K562 (cell line): ENCODE measurements at regions not wholly inside any gene's neighbourhood (a gene's known extent, or its start where the extent isn't known, plus 50 kb on each side); places are given as distances from the start of the nearest gene placed in this dataset.

Source experiments
- ATAC-seq: fragments of 200-7000 bp; cut with Tn5 transposase; 3 replicates; pipeline ENCODE4 v1.9.1; 2020; ENCODE audit warnings: moderate library complexity
- BruUV-seq: library from RNA; stranded (reverse); fragments of 400-500 nt; replicated peaks from 2 replicates; lab custom pipeline; 2021; lab: Mats Ljungman, UMichigan
- CTCF ChIA-PET: fragments of 300-600 bp; formaldehyde crosslinking; extraction: SDS; loops from one replicate; lab custom pipeline; 2021; ENCODE audit warnings: low intra/inter-chr PET ratio; lab: Yijun Ruan, JAX
- POLR2A ChIA-PET: fragments of 300-600, 350-650 bp; sonication (Branson Sonifier 250); formaldehyde crosslinking; extraction: SDS; loops from one replicate; lab custom pipeline; 2021; ENCODE audit warnings: antibody characterized with exemption, inconsistent platforms; lab: Yijun Ruan, JAX
- DNase-seq, 4 experiments: peaks; one replicate each; pipeline versions ENCODE4 v3.0.0 to v3.0.0-alpha.2; 2011 to 2018; ENCODE audit warnings: low spot score in 3 of 4, mixed read lengths in 3 of 4; ENCODE audit errors: extremely low read depth in 1 of 4
- FAIRE-seq: peaks from 2 replicates; lab custom pipeline; 2011; peaks lifted over from hg19 to GRCh38; lab: Jason Lieb, UNC
- H2AFZ ChIP-seq: 2 replicates; pipeline ENCODE4 v1.6.0; 2011; ENCODE audit warnings: low read depth, low read length, control low read depth, inconsistent platforms
- H3K27ac ChIP-seq: fragments of 200-600 bp; 3 replicates; pipeline ENCODE4 v1.8.0; 2011; ENCODE audit warnings: low read depth, mild to moderate bottlenecking, control low read depth, inconsistent platforms, low read length, moderate library complexity, mixed read lengths; ENCODE audit errors: extremely low read depth
- H3K27me3 ChIP-seq, 2 experiments: fragments of 300-600 bp in 1 of 2; 2 replicates in 1 of 2; 3 replicates in 1 of 2; pipeline versions ENCODE4 v1.6.0 to v1.8.0; 2011; ENCODE audit warnings: inconsistent platforms in 2 of 2, low read length in 2 of 2, mild to moderate bottlenecking in 1 of 2, mixed read lengths in 1 of 2, moderate library complexity in 1 of 2; ENCODE audit not compliant: control insufficient read depth in 2 of 2, insufficient read depth in 2 of 2
- H3K36me3 ChIP-seq: fragments of 300-600 bp; 3 replicates; pipeline ENCODE4 v1.8.0; 2011; ENCODE audit warnings: mild to moderate bottlenecking, low read length, inconsistent platforms; ENCODE audit not compliant: control insufficient read depth, insufficient read depth
- H3K4me1 ChIP-seq, 2 experiments: fragments of 200-600 bp in 1 of 2; replicated peaks in 1 of 2; 2 replicates in 1 of 2; 3 replicates in 1 of 2; pipeline versions ENCODE4 v1.5.1 to v1.8.0; 2011; ENCODE audit warnings: inconsistent platforms in 2 of 2, low read length in 2 of 2, mild to moderate bottlenecking in 1 of 2, mixed read lengths in 1 of 2, moderate library complexity in 1 of 2; ENCODE audit not compliant: control insufficient read depth in 2 of 2, insufficient read depth in 2 of 2
- H3K4me2 ChIP-seq: 2 replicates; pipeline ENCODE4 v1.6.1; 2011; ENCODE audit warnings: low read length, control low read depth, inconsistent platforms, mixed read lengths; ENCODE audit not compliant: insufficient read depth
- H3K4me3 ChIP-seq: fragments of 200-600 bp; sonication (generic), shearing (Covaris generic); 2 replicates; pipeline ENCODE4 v1.5.1; 2016; ENCODE audit warnings: control low read depth, inconsistent platforms
- H3K79me2 ChIP-seq: fragments of 200-600 bp; 3 replicates; pipeline ENCODE4 v1.8.0; 2011; ENCODE audit warnings: low read length, inconsistent platforms; ENCODE audit not compliant: control insufficient read depth, insufficient read depth
- H3K9ac ChIP-seq, 2 experiments: 2 replicates each; pipeline versions ENCODE4 v1.6.0 to v1.6.1; 2011; ENCODE audit warnings: low read depth in 2 of 2, low read length in 2 of 2, control low read depth in 1 of 2, inconsistent platforms in 1 of 2, mild to moderate bottlenecking in 1 of 2, mixed read lengths in 1 of 2; ENCODE audit not compliant: insufficient read depth in 1 of 2
- H3K9me1 ChIP-seq: one replicate; pipeline ENCODE4 v1.6.0; 2011; ENCODE audit warnings: inconsistent platforms, mild to moderate bottlenecking, low read length, moderate library complexity; ENCODE audit not compliant: control insufficient read depth, insufficient read depth
- H3K9me3 ChIP-seq: replicated peaks from 2 replicates; pipeline ENCODE4 v1.5.1; 2011; ENCODE audit warnings: low read depth, low read length, inconsistent platforms; ENCODE audit not compliant: control insufficient read depth, insufficient read depth
- H4K20me1 ChIP-seq: replicated peaks from 2 replicates; pipeline ENCODE4 v1.6.1; 2011; ENCODE audit warnings: low read length, inconsistent platforms, mixed read lengths; ENCODE audit not compliant: control insufficient read depth, insufficient read depth
- ATF4 ChIP-seq: fragments of 450-650 bp; formaldehyde crosslinking; IDR thresholded peaks from 2 replicates; pipeline ENCODE4 v1.4.0; 2022; ENCODE audit warnings: mild to moderate bottlenecking, moderate library complexity
- E2F3 ChIP-seq: fragments of 250-450 bp; sonication (Bioruptor Pico); IDR thresholded peaks from 2 replicates; pipeline ENCODE4 v1.4.0; 2020; ENCODE audit warnings: mild to moderate bottlenecking
- FOXM1 ChIP-seq, 2 experiments: fragments of 450-650 bp in 1 of 2; sonication (generic) in 1 of 2; formaldehyde crosslinking in 1 of 2; IDR thresholded peaks; 2 replicates each; pipeline versions ENCODE4 v1.6.1 to v1.9.0; 2017 to 2022; ENCODE audit warnings: low read depth in 2 of 2, mild to moderate bottlenecking in 2 of 2, missing genetic modification reagents in 1 of 2, moderate library complexity in 1 of 2
- HDGF ChIP-seq: fragments of 450-650 bp; IDR thresholded peaks from 2 replicates; pipeline ENCODE4 v1.6.1; 2016
- HNRNPK ChIP-seq: fragments of 200-400 bp; formaldehyde crosslinking; IDR thresholded peaks from one replicate; pipeline ENCODE4 v1.6.1; 2018; ENCODE audit warnings: mild to moderate bottlenecking, low read depth, low read length; ENCODE audit not compliant: poor library complexity, severe bottlenecking
- KLF13 ChIP-seq: fragments of 450-650 bp; IDR thresholded peaks from 2 replicates; pipeline ENCODE4 v1.6.1; 2016; ENCODE audit warnings: missing genetic modification characterization, low read depth, mild to moderate bottlenecking, missing compliant biosample characterization, moderate library complexity, borderline replicate concordance
- PML ChIP-seq: IDR thresholded peaks from 2 replicates; pipeline ENCODE4 v1.6.1; 2012; ENCODE audit warnings: low read length, inconsistent platforms
- POLR2AphosphoS2 ChIP-seq: IDR thresholded peaks from 2 replicates; pipeline ENCODE4 v1.6.1; 2012; ENCODE audit warnings: low read length, improper control_type of control experiment
- STAT5A ChIP-seq: IDR thresholded peaks from 2 replicates; pipeline ENCODE4 v1.6.1; 2012; ENCODE audit warnings: low read length, inconsistent platforms, borderline replicate concordance
- TCFL5 ChIP-seq: fragments of 250-450 bp; sonication (Bioruptor Pico); conservative IDR thresholded peaks from 2 replicates; pipeline ENCODE4 v1.6.1; 2021; ENCODE audit warnings: mild to moderate bottlenecking, moderate library complexity, matching md5 sums
- TEAD2 ChIP-seq: fragments of 450-650 bp; IDR thresholded peaks from 2 replicates; pipeline ENCODE4 v1.6.1; 2016; ENCODE audit warnings: missing genetic modification characterization, control low read depth, missing compliant biosample characterization
- TRIM24 ChIP-seq, 2 experiments: fragments of 450-650 bp; IDR thresholded peaks; 2 replicates each; pipeline ENCODE4 v1.6.1; 2016
- ZBTB2 ChIP-seq: fragments of 450-650 bp; IDR thresholded peaks from 2 replicates; pipeline ENCODE4 v1.6.1; 2016; ENCODE audit warnings: antibody characterized with exemption
- ZNF408 ChIP-seq: fragments of 250-450 bp; sonication (Bioruptor Pico); IDR thresholded peaks from 2 replicates; pipeline ENCODE4 v1.4.0; 2020; ENCODE audit warnings: low read depth, mild to moderate bottlenecking, moderate library complexity
- ZNF57 ChIP-seq: fragments of 450-650 bp; formaldehyde crosslinking; IDR thresholded peaks from 2 replicates; pipeline ENCODE4 v1.4.0; 2020; ENCODE audit warnings: mild to moderate bottlenecking, moderate library complexity
- WGBS: fragments of 100-300 bp; shearing (Covaris generic); methylation state at CpG from one replicate; pipeline ENCODE4 v1.1.6; 2016; ENCODE audit warnings: low coverage, mixed read lengths; ENCODE audit not compliant: insufficient coverage; ENCODE audit errors: missing lambda C conversion rate; 5-methylcytosine and 5-hydroxymethylcytosine counted together
- in situ Hi-C: fragments of 300-500 bp; cut with MboI; formaldehyde crosslinking; loops from 4 replicates; pipeline ENCODE4 v1.15.0; 2018; ENCODE audit warnings: inconsistent platforms, mixed read lengths
- intact Hi-C: fragments of 100-400 bp; cut with micrococcal nuclease; formaldehyde crosslinking; loops from 2 replicates; pipeline ENCODE4 v1.14.2; 2022

GRCh38 chr5:152171888-152172287, 233.2 kb downstream of the NMUR2 start:
- DNase-seq = no peak
- POLR2A ChIA-PET = no interaction called here
- H3K4me2 ChIP-seq = no peak overlapping the region
- TF ChIP-seq KLF13 (tag) = no peak
- TF ChIP-seq, all 486 proteins: peak for 0
- in situ Hi-C loops (no loop called here), intact Hi-C loops (no loop called here)
- Histone ChIP-seq H2AFZ (no peak overlapping the region), H3K79me2 (no peaks in the 10 kb centered on the region), H3K4me1 (no peaks in the 10 kb centered on the region), H4K20me1 (no peaks in the 10 kb centered on the region), H3K9ac (no peak overlapping the region), H3K4me3 (no peak overlapping the region), H3K9me1 (no peaks in the 10 kb centered on the region), H3K9me3 (no peaks in the 10 kb centered on the region), H3K27me3 (no peaks in the 10 kb centered on the region), H3K27ac (no peak overlapping the region), H3K36me3 (no peaks in the 10 kb centered on the region)
- BruUV-seq = no TSS peak
- FAIRE-seq = no peak
- WGBS = 0% methylated on average over 1 of the region's 1 CpG
- CTCF ChIA-PET = no interaction called here
- ATAC-seq = no peak

- H3K4me1 ChIP-seq = no peaks in the 10 kb centered on the region
- H3K4me2 ChIP-seq = no peak overlapping the region
- no peaks in the 10 kb centered on the region for H3K36me3 ChIP-seq
- DNase-seq = no peak
- H3K9me1 ChIP-seq = no peaks in the 10 kb centered on the region
- H2AFZ ChIP-seq = no peak overlapping the region
- 0% methylated on average over 4 of the region's 4 CpGs for WGBS
- no peaks in the 10 kb centered on the region for H3K9me3 ChIP-seq
- no peaks in the 10 kb centered on the region for H4K20me1 ChIP-seq
- in situ Hi-C loops (no loop called here), intact Hi-C loops (no loop called here)
- CTCF ChIA-PET = no interaction called here
- BruUV-seq = no TSS peak
- H3K79me2 ChIP-seq = no peaks in the 10 kb centered on the region
- H3K4me3 ChIP-seq = no peak overlapping the region
- POLR2A ChIA-PET = no interaction called here
- no peak for FAIRE-seq
- no peak overlapping the region for H3K27ac ChIP-seq
- H3K9ac ChIP-seq = no peak overlapping the region
- ATAC-seq = no peak
- no peaks in the 10 kb centered on the region for H3K27me3 ChIP-seq
- no peak for TF ChIP-seq STAT5A
- TF ChIP-seq ZNF57 = no peak
- no peak for TF ChIP-seq HNRNPK
- TF ChIP-seq TEAD2 (tag) = no peak
- TF ChIP-seq E2F3 (CRISPR knock-in tag) = no peak
- no peak for TF ChIP-seq TCFL5 (CRISPR knock-in tag)
- TF ChIP-seq ZBTB2 = no peak
- TF ChIP-seq ATF4 = no peak
- TF ChIP-seq ZNF408 = no peak
- TF ChIP-seq TRIM24 (IDR thresholded peaks at IDR 0.05) = no peak
- TF ChIP-seq FOXM1 (IDR thresholded peaks at IDR 0.05; ENCODE audit: low read depth) = no peak
- no peak for TF ChIP-seq FOXM1 (CRISPR knock-in tag; IDR thresholded peaks at IDR 0.05; ENCODE audit: low read depth)
- TF ChIP-seq PML = no peak
- TF ChIP-seq POLR2AphosphoS2 = no peak
- no peak for TF ChIP-seq HDGF
Observed at GRCh38 chr5:152170350-152170749, 234.7 kb downstream of the NMUR2 start.
